SK-N-DZ (cell line): ENCODE measurements at regions not wholly inside any gene's neighbourhood (a gene's known extent, or its start where the extent isn't known, plus 50 kb on each side); places are given as distances from the start of the nearest gene placed in this dataset.

Source experiments
- DNase-seq: peaks from one replicate; pipeline ENCODE4 v3.0.0-alpha.2; 2015; ENCODE audit warnings: low spot score

DNA sequence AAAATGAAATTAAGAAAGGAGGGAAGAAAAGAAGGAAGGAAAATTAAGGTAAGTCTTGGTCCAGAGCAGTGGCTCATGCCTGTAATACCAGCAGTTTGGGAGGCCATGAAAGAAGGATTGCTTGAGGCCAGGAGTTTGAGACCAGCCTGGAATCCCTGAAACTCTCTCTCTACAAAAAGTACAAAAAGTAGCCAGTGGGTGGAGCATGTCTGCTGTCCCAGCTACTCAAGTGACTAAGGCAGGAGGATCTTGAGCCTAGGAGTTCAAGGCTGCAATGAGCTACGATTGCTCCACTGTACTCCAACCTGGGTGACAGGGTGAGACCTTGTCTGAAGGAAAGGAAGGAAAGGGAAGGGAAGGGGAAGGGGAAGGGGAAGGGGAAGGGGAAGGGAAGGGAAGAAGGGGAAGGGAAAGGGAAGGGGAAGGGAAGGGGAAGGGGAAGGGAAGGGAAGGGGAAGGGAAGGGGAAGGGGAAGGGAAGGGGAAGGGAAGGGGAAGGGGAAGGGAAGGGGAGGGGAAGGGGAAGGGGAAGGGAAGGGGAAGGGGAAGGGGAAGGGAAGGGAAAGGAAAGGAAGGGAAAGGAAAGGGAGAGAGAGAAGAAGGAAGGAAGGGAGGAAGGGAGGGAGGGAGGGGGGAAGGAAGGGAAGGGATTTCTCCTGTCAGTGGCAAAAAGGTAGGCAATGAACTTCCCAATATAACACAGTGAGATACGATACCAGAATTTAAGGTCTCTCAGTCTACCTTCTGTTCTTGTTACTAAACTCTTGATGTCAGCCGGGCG, 412.8 kb downstream of the CMPK2 start:
- DNase-seq, result peak; percentile 9

DNA sequence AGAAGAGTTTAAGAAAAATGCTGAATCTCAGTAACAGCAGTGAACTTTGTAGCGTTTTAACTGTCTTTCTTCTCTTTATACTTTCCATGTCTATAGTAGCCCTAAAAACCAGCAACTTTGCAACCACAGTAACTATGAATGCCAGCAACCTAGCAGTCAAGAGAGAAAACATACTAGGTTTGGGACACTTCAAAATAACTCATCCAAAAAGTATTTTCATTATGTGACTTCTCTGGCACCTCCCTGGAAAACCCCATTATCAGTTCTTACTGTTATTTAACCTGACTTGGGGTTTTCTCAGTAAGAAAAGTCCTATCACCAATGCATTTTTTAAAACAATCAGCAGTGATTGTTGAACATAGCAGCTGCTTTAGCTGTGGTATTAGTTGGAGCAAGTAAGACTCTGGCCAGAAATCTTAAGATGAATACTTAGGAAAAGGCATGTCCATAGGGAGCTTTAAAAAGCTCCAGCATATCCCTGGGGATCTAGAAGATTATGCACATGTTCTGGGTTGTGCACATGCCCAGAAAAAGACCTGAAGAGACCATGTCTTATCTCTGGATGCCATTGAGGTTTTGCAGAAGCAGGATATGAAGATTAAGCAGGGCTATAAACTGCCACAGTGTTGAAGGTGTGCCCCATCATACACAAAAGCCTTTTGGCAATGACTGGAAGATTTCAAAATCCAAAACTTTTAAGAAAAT, 411.3 kb downstream of the CMPK2 start:
- no peak for DNase-seq

DNA sequence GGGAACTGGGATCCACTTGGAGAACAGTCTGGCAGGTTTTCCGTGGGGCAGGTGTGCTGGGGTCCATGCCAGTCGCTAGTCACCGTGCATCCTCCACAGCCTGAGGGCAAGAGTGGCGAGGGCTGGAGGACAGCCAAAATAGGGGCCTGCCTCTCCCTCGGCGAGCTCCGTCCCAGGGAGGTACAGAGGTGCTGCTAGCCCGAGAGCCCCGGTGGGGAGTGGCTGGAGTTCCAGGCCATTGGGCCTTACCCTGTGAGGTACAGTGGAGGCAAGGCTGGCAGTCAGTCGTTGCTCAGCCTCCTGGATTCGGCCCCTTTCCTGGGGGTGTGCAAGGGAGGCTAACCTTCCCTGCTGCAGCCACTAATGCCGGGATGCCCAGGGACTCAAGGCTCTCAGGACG, 406.6 kb downstream of the CMPK2 start:
- no peak for DNase-seq

DNA sequence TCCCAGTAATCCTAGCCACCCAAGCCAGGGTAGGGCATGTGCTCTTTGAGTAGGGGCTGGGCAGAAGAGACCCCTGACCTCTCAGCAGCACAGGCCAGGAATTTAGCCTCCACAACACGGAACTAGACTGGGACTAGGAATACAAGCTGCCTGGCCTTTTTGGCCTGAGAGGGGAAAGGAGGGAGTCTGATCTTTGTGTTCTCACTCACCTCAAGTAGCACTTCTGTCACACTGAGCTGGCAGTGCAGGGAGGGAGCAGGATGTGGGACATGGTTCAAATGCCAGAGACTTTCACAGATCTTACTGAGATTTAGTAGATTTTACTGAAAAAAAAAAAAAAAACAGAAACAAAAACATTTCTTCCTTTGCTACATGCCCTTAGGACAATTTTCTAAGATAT, 395.2 kb downstream of the CMPK2 start:
- DNase-seq, result no peak

DNA sequence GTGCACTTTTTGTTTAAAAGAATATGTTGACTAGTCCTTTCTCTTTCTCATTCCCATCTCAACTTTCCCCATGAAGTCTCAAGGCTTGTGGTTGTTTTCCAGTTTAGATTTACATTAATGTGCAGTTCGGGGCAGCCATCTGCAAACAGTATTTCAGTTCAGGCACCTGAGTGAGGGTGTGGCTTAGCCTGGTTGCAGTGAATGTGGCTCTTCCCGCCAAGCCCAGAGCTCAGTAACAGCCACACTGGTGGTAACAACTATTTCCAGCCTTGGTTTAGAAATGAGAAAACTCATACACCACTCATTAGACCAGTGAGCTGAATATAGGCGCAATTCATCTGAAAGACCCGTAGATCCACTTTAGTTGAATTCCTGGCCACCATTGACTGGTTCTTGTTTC, 394.3 kb downstream of the CMPK2 start:
- no peak for DNase-seq

DNA sequence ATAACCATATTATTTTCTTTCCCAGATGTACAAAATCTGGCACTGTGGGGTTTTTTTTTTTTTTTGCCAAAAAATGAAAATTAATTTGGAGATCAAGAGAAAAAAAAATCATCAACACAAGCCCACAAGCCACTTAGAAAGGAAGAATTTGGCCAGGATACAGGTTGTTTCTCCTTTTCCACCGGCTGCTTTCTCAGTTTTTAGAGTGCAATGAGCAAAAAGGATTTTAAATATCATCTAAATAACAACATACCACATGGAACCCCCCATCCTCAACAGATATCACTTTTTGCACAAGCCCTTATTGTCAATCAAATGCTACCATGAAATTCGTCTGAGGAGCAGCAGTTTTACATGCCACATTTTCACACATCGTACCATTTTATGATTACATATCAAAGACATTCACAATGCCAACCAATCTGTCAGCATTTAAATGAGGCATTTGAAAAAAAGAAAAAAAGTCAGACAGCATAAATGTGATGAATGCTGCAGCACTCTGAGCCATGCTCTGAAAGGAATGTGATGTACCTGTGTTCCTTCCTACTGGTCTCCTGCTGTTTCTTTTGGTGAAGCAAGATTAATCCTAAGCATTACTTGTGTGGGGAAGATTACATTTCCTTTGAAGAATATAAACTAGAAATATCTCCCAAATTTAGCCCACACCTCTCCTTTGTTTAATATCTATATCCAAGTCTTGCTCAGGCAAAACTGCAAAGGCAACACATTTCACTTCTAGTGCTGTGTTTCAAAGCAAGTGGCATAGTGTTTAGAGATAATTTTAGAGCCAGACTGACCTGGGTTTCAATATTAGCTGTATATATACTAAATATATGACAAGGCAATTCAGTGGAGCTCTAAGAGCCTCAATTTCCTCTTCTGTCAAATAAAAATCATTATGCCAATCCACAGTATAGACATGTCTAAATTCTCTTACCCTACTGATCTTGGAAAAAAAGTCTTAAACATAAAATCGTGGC, 391.3 kb downstream of the CMPK2 start:
- DNase-seq, result no peak

DNA sequence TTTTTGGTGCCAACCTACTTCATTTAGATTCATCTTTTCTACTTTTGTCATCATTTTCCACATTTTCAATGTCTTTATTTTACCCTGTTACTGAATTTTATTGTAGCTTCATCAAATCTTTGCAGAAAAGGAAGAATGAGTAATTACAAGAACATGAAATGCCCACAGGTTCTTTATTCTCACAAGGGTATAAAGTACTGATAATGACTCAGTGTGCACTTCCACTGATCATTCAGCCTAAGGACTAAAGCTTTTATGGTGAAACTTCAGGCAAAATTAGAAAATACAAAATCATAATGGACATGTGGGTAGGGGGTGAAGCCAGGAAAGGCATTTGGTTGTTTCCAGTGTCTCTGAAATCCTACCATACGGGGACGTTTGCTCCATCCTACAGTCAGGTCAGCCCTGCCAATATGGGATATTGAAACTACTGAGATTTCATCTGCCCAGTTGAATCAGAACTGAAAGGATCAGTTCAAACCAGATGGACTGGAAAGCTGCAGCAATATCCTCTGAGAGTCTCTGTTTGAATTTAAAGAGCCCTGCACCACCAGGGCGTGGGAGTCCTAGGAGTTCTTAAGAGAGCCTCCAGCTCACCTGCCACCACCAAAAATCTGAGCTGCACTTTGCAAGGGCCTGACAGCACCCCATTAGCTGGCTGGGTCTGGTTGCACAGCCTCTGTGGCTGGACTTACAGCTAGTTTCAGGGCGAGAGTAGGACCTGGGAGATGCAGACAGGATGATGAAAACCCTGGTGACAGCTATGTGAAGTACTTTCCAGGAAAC, 390.4 kb downstream of the CMPK2 start:
- no peak for DNase-seq

DNA sequence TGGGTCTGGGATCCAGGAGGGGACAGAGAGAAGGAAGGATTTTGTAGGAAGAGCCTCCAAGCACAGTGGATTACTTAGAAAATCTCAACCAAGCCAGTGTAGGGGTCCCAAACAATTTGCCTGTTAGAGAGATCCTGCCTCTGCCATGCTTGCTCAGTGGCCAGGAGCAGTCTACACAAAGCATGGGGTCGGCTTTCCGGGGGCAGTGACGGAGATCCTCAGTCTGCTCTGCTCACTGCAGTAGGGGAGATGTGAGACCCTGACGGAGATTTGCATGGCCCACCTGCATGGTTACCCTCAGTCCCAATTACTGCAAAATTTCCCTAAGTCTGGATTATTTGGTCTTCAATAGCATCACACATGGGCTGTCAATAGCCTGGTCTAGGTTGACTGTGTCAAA, 385.2 kb downstream of the CMPK2 start:
- DNase-seq, result no peak

DNA sequence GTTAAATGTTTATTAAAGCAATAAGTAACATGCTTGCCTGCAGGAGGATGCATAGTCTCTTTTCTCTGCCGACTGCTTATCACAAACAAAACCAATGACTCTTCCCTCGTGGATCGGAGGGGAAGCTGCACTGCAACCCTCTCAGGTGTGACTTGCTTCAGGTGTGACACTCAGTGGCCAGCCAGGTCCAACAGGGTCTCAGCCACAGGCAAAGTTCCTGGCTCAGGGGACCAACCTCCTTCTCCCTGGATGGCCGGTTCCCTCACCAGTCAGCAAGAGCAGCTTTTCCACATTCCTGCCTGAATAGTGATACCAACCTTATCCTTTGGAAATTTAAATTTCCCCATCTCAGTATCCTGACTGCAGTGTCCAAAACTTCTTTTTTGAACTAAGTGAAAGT, 383.5 kb downstream of the CMPK2 start:
- DNase-seq, result no peak

DNA sequence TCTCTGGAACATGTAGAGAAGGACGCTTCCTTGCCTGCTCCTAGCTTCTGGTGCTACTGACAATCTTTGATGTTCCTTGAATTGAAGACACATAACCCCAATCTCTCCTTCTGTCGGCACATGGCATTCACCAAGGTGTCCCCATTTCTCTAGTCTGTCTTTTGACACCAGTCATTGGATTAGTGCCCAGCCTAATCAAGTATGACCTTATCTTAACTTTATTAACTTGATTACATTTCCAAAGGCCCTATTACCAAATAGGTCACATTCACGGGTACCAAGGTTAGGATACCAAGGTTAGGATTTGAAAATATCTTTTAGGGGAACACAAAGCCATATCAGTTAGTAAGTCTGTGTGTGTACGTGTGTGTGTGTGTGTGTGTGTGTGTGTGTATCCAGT, 377.9 kb downstream of the CMPK2 start:
- DNase-seq, result no peak

DNA sequence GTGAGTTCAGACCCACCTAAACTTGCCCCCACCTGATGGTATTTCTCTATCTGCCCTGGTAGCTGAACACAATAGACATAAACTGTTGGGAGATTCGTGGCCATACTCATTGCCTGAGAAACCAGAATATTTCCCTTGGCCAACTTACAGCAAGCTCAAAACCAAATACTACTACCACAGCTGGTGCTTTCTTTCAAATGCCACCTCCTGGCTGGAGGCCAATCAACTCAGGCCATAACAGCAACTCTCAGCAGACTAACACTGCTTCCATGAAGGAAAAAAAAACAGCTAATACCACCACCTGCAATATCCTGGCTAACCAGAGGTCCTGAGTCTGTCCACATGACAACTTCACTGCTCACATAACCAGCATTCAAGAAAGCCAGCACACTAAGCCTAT, 373.1 kb downstream of the CMPK2 start:
- DNase-seq, result no peak

DNA sequence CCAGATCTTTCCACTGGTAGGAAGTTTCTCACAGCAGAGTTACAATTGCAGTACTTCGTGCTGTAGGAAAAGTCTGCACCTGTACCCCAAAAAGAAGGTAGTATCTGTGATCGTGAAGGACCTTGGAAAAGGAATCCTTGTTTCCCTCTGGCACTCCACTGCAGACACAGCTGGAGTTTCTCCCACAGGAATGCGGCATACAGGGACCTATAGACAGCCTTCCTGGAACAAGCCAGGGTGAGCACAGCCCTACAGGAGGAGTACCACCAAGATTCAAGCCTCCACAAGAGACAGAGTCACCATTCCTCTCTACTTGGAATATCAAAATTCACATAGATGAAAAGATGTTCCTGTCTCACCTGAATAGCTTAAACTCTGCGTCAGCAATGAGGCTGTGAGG, 372.4 kb downstream of the CMPK2 start:
- DNase-seq, result no peak

DNA sequence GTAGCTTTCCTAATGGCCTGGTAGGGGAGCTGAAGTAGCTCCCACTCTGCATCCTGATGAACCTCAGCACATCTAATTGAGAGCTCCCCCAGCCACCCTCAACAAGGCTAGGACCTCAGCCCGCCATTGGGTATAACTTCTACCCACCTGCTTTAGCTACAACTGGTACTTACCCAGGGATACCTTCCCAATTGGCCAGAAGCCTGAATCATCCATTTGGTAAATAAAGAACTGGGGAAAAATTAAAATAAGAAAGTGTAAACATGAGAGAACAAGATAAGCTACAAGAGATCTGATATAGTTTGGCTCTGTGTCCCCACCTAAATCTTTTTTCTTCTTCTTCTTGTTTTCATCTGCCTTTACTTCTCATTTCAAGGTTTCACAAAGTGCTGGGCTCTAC, 372.0 kb downstream of the CMPK2 start:
- no peak for DNase-seq

DNA sequence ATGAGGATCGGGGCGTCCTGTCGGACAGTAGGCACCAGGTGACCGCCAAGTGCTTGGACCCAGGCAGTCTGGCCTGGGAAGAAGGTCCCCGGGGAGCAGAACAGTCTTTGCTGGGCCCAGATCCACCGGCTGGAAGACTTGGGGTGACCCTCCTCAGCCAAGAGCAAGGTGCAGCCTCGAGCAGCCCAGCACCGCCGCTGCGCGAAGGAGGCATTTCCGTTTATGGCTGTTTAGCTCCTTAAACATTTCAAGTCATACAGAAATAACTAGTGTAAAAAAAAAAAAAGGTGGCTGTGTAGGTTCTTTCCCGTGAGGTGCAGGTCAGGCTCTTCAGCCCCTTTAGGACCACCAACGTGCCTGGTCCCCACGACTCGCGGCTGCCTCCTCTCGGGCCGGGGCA, 370.2 kb downstream of the CMPK2 start:
- no peak for DNase-seq

DNA sequence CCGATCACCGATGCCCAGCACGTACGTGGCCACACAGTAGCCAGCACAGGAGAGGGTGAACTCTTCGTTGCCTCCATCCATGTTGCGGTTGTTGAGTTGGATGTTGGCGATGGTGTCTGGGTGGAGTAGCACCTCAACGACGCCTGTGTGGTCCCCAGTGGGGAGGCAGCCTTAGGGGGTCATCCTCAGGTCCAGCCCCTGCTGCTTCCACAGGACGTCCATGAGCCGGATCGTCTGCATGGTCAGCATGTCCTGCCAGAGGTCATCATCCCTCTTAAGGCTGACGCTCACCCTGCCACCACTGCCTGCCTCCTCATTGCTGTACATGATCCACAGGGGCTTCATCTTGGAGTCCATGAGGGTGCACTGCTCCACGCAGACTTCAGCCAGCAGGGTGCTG, 369.3 kb downstream of the CMPK2 start:
- DNase-seq, result no peak

DNA sequence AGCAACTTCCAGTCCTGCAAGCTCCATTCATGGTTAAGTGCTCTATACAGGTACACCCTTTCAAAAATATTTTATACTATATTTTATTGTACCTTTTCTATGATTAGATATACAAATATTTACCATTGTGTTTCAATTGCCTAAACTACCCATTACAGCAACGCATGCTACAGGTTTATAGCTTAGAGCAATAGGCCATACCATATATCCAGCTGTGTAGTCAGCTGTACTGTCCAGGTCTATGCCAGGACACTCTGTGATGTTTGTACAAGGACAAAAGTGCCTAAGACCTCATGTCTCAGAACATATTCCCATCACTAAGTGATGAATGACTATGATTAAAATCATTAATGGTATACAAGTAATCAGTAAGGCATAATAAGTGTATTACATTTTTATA, 368.7 kb downstream of the CMPK2 start:
- no peak for DNase-seq

DNA sequence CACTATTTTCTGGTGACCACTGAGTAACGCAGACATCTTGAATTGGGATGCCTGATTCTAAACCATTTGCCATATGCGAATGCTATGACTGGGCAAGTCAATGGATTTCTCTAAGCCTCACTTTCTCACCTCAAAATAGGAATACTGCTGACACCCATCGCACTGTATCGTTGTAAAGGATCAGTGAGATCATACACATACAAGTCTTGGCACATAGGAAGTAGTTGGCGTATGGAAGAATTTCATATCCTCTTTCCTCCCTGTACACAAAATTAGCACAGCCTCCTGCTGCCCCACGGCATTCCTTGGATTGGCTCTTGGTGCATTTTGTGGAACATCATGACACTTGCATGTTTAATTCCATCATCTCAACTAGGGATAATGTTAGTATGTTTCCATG, 366.9 kb downstream of the CMPK2 start:
- DNase-seq, result no peak

DNA sequence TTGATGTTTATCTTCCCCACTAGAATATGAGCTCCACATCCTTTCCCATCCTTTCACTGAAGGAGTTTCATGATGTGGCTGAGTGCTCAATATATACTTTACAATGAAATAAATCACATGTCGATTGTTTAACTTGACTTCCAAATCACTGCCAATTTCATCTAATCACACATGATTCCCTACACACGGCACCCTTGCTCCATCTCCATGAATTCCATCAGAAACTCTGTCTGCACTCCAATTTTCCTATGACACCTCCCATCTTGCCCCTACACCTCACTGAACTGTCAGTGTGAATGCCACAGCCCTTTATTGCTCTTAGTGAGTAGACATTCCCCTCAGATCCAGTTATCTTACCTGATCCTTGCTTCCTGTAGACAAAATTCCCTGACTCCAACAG, 366.0 kb downstream of the CMPK2 start:
- no peak for DNase-seq

DNA sequence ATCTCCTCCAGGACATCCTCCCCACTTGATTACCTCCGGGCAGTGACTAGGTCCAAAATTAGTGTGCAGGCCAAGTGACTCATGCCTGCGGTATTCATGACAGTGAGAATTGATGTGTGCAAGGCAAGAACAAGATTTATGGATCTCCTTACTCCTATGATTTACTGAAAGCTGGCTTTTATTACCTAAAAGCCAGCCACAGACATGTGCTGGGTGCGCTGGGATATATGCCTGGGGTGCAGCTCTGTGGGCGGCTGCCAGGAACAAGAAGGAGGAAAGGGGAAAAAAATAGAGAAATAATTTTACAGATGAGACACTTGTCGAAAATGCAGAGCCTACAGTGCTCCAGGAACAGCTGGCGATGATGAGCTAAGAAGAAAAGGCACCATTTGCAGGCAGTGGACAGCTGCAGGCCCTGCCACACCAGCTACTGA, 359.3 kb downstream of the CMPK2 start:
- DNase-seq, result no peak

DNA sequence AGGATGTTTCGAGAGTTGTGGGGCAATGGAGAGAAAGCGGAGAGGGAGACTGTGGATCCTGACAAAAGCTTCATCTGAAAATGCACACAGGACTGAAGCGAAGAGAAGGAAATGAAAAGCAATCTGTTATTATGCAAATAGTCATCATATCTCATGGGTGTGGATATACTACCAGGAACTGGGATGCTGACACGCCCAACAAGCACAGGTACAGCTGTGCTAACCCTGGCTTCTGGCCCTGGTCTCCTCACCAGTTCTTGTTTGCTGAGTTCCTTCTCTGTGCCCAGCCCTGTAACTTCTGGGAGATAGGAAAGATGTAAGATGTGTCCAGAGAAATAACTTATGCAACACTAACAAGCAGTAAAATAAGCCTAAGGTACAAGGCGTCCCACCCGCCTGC, 358.8 kb downstream of the CMPK2 start:
- DNase-seq, result no peak

DNA sequence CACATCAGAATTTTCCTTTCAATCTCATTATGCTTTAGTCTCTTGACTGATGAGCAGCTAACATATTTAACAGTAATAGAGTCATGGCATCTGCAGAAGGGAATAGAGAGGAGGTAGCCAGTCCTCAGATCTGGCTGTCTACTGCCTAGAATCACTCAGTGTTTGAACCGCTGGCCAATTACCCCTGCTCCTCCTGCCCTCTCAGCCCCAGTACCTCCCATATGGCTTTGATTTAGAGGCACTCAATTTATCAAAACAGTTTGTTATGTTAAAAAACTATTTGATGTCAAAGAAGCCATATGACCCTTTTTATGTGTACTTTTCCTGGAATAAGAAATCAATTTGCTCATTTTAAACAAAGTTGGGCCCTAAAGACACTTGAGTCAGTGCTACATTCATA, 355.2 kb downstream of the CMPK2 start:
- no peak for DNase-seq
